Endothelial cell of umbilical vein (primary cell): ENCODE measurements at regions not wholly inside any gene's neighbourhood (a gene's known extent, or its start where the extent isn't known, plus 50 kb on each side); places are given as distances from the start of the nearest gene placed in this dataset.

Experiments used
- BruUV-seq: library from RNA; stranded (reverse); fragments of 400-500 nt; replicated peaks from 2 replicates; lab custom pipeline; 2021; lab: Mats Ljungman, UMichigan
- CTCF ChIA-PET: fragments of 300-600, 350-600 bp; sonication (Branson Sonifier 250); formaldehyde crosslinking; loops from one replicate; lab custom pipeline; 2021; ENCODE audit warnings: antibody characterized with exemption, inconsistent platforms; lab: Charles Lee
- POLR2A ChIA-PET: fragments of 300-600, 350-600 bp; sonication (Branson Sonifier 250); formaldehyde crosslinking; loops from one replicate; lab custom pipeline; 2021; ENCODE audit warnings: antibody characterized with exemption, inconsistent platforms; lab: Charles Lee
- DNase-seq: peaks from one replicate; pipeline ENCODE4 v3.0.0-alpha.2; 2011; ENCODE audit warnings: low read depth, low spot score
- FAIRE-seq: peaks from 2 replicates; lab custom pipeline; 2011; peaks lifted over from hg19 to GRCh38; lab: Jason Lieb, UNC
- H2AFZ ChIP-seq: 2 replicates; pipeline ENCODE4 v1.6.0; 2012; ENCODE audit warnings: low read depth, low read length, control low read depth, inconsistent platforms
- H3K27ac ChIP-seq: 2 replicates; pipeline ENCODE4 v1.5.1; 2011; ENCODE audit warnings: low read depth, mild to moderate bottlenecking, control low read depth, low read length, moderate library complexity; ENCODE audit not compliant: insufficient read depth
- H3K27me3 ChIP-seq, 2 experiments: 2 replicates each; pipeline versions ENCODE4 v1.6.0 to v1.6.1; 2011; ENCODE audit warnings: low read length in 2 of 2, mixed read lengths in 1 of 2; ENCODE audit not compliant: control insufficient read depth in 2 of 2, insufficient read depth in 2 of 2
- H3K36me3 ChIP-seq, 2 experiments: 2 replicates in 1 of 2; 3 replicates in 1 of 2; pipeline ENCODE4 v1.5.1; 2011; ENCODE audit warnings: low read length in 2 of 2, mild to moderate bottlenecking in 1 of 2, moderate library complexity in 1 of 2; ENCODE audit not compliant: control insufficient read depth in 2 of 2, insufficient read depth in 2 of 2; ENCODE audit errors: extremely low read depth in 1 of 2
- H3K4me1 ChIP-seq: 3 replicates; pipeline ENCODE4 v1.5.1; 2011; ENCODE audit warnings: mild to moderate bottlenecking, low read length; ENCODE audit not compliant: control insufficient read depth, insufficient read depth; ENCODE audit errors: extremely low read depth
- H3K4me2 ChIP-seq: 2 replicates; pipeline ENCODE4 v1.6.1; 2011; ENCODE audit warnings: low read length, control low read depth, mixed read lengths; ENCODE audit not compliant: insufficient read depth
- H3K4me3 ChIP-seq, 3 experiments: fragments of 200-600 bp in 1 of 3; sonication (generic), shearing (Covaris generic) in 1 of 3; replicated peaks in 1 of 3; 2 replicates each; pipeline ENCODE4 v1.5.1; 2011 to 2016; ENCODE audit warnings: control low read depth in 3 of 3, low read length in 3 of 3, mild to moderate bottlenecking in 2 of 3, inconsistent platforms in 1 of 3, low read depth in 1 of 3, moderate library complexity in 1 of 3; ENCODE audit not compliant: insufficient read depth in 1 of 3
- H3K79me2 ChIP-seq: 2 replicates; pipeline ENCODE4 v1.6.0; 2012; ENCODE audit warnings: low read length, inconsistent platforms; ENCODE audit not compliant: control insufficient read depth, insufficient read depth
- H3K9ac ChIP-seq: replicated peaks from 2 replicates; pipeline ENCODE3; 2011; ENCODE audit warnings: low read length, control low read depth; ENCODE audit not compliant: insufficient read depth; ENCODE audit errors: extremely low read depth
- H3K9me1 ChIP-seq: replicated peaks from 3 replicates; pipeline ENCODE4 v1.6.0; 2011; ENCODE audit warnings: mild to moderate bottlenecking, low read length; ENCODE audit not compliant: control insufficient read depth, insufficient read depth; ENCODE audit errors: extremely low read depth
- H3K9me3 ChIP-seq: replicated peaks from 2 replicates; pipeline ENCODE4 v1.5.1; 2012; ENCODE audit warnings: low read length, inconsistent platforms; ENCODE audit not compliant: control insufficient read depth, insufficient read depth
- H4K20me1 ChIP-seq: replicated peaks from 2 replicates; pipeline ENCODE3; 2011; ENCODE audit warnings: mild to moderate bottlenecking, low read length; ENCODE audit not compliant: control insufficient read depth, insufficient read depth; ENCODE audit errors: extremely low read depth
- FOS ChIP-seq: IDR thresholded peaks from 2 replicates; pipeline ENCODE4 v1.6.1; 2011; ENCODE audit warnings: mild to moderate bottlenecking, low read length, moderate library complexity, borderline replicate concordance; ENCODE audit not compliant: insufficient read depth
- GATA2 ChIP-seq: IDR thresholded peaks from 2 replicates; pipeline ENCODE4 v1.7.0; 2011; ENCODE audit warnings: low read depth, mild to moderate bottlenecking, moderate library complexity, mixed read lengths, low read length; ENCODE audit not compliant: insufficient read length, insufficient read depth
- JUN ChIP-seq: IDR thresholded peaks from 2 replicates; pipeline ENCODE4 v1.6.1; 2011; ENCODE audit warnings: borderline replicate concordance, low read depth; ENCODE audit not compliant: insufficient read length, insufficient read depth
- MYC ChIP-seq: IDR thresholded peaks from one replicate; pipeline ENCODE4 v1.6.1; 2011; ENCODE audit warnings: mild to moderate bottlenecking, low read depth, low read length
- POLR2AphosphoS5 ChIP-seq: IDR thresholded peaks from 2 replicates; pipeline ENCODE4 v1.6.1; 2012; ENCODE audit warnings: low read depth, mild to moderate bottlenecking, control low read depth, low read length, moderate library complexity; ENCODE audit not compliant: insufficient read depth
- dilution Hi-C: fragments of 300-500 bp; cut with MboI; formaldehyde crosslinking; loops from one replicate; pipeline ENCODE4 v1.15.0; 2019; ENCODE audit warnings: low sequenced_read_pairs; ENCODE audit not compliant: extremely low pct_ligation_motif_present
- intact Hi-C: fragments of 100-400 bp; cut with micrococcal nuclease; formaldehyde crosslinking; loops from one replicate; pipeline ENCODE4 v1.10.0; 2022
- TF ChIP-seq, protein P1 (sequence below): IDR thresholded peaks from 2 replicates; pipeline ENCODE4 v1.6.1; 2011; ENCODE audit not compliant: insufficient read depth, insufficient read length
- TF ChIP-seq, protein P2 (sequence below), 2 donors: IDR thresholded peaks; 1 replicate in 1 of 2; 2 replicates in 1 of 2; pipeline ENCODE4 v1.5.1; 2011; ENCODE audit warnings: low read length in 2 of 2, mild to moderate bottlenecking in 2 of 2, moderate library complexity in 2 of 2, control low read depth in 1 of 2, inconsistent platforms in 1 of 2, low read depth in 1 of 2; ENCODE audit not compliant: insufficient read depth in 1 of 2; ENCODE audit errors: extremely low read depth in 1 of 2

DNA sequence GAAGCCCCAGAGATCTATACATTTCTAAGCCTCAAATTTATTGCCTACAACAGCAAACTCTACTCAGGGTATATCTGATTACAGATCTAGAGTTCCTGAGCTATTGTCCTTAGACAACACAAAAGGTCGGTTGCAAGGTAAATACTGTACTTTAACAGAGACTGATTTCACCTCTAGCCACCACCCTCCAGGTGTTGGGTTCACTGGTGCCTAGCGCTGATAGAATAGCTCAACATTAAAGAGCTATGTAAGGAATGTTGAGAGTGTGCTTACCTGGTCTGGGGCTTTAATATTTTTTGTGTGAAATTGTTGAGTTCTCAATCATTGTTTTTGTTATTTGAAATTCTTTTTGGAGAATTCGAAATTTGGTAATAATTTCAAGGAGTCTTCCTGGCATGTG lies 277.0 kb upstream of the PSMD7 start:
- Histone ChIP-seq H3K9me1 (no peaks in the 10 kb centered on the region), H3K4me3 (no peak overlapping the region), H3K27ac (no peak overlapping the region), H4K20me1 (no peaks in the 10 kb centered on the region), H3K4me2 (no peak overlapping the region), H3K9ac (no peak overlapping the region), H3K4me1 (no peaks in the 10 kb centered on the region), H3K9me3 (no peaks in the 10 kb centered on the region), H2AFZ (no peak overlapping the region), H3K36me3 (no peaks in the 10 kb centered on the region), H3K79me2 (no peaks in the 10 kb centered on the region), H3K27me3 (no peaks in the 10 kb centered on the region)
- dilution Hi-C loops: no loop called here
- no TSS peak for BruUV-seq
- intact Hi-C loops: no loop called here
- FAIRE-seq (no peak), DNase-seq (no peak)
- POLR2A ChIA-PET: no interaction called here
- CTCF ChIA-PET: no interaction called here
- TF ChIP-seq FOS (no peak), JUN (no peak), POLR2AphosphoS5 (no peak), MYC (no peak), GATA2 (no peak)
- TF ChIP-seq, protein P1, sequence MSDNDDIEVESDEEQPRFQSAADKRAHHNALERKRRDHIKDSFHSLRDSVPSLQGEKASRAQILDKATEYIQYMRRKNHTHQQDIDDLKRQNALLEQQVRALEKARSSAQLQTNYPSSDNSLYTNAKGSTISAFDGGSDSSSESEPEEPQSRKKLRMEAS: no peak
- TF ChIP-seq, protein P2, sequence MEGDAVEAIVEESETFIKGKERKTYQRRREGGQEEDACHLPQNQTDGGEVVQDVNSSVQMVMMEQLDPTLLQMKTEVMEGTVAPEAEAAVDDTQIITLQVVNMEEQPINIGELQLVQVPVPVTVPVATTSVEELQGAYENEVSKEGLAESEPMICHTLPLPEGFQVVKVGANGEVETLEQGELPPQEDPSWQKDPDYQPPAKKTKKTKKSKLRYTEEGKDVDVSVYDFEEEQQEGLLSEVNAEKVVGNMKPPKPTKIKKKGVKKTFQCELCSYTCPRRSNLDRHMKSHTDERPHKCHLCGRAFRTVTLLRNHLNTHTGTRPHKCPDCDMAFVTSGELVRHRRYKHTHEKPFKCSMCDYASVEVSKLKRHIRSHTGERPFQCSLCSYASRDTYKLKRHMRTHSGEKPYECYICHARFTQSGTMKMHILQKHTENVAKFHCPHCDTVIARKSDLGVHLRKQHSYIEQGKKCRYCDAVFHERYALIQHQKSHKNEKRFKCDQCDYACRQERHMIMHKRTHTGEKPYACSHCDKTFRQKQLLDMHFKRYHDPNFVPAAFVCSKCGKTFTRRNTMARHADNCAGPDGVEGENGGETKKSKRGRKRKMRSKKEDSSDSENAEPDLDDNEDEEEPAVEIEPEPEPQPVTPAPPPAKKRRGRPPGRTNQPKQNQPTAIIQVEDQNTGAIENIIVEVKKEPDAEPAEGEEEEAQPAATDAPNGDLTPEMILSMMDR (IDR thresholded peaks at IDR 0.05; ENCODE audit: extremely low read depth in 1 of 2, insufficient read depth in 1 of 2, low read depth in 1 of 2, low read length in 2 of 2): no peak
